T-helper 2 cell treated with Interferon-gamma antibody and Interleukin-4, amounts not matched to agents 5 μg/mL and 100 μg/mL, for 36 hours (primary cell): ENCODE measurements at regions not wholly inside any gene's neighbourhood (a gene's known extent, or its start where the extent isn't known, plus 50 kb on each side); places are given as distances from the start of the nearest gene placed in this dataset.

ENCODE experiments used
- DNase-seq: peaks from one replicate; pipeline ENCODE4 v3.0.0; 2021; ENCODE audit warnings: low spot score
- H3K27ac Mint-ChIP-seq: one replicate; pipeline ENCODE4 v1.8.0; 2021; ENCODE audit warnings: mild to moderate bottlenecking, mixed read lengths
- H3K27me3 Mint-ChIP-seq: one replicate; pipeline ENCODE4 v1.8.0; 2021; ENCODE audit warnings: low read depth, mixed read lengths
- H3K36me3 Mint-ChIP-seq: one replicate; pipeline ENCODE4 v1.8.0; 2021; ENCODE audit warnings: low read depth, mixed read lengths
- H3K4me1 Mint-ChIP-seq: one replicate; pipeline ENCODE4 v1.8.0; 2021; ENCODE audit warnings: low read depth, mixed read lengths
- H3K4me3 Mint-ChIP-seq: one replicate; pipeline ENCODE4 v1.8.0; 2022; ENCODE audit warnings: mild to moderate bottlenecking, moderate library complexity, mixed read lengths
- H3K9me3 Mint-ChIP-seq: one replicate; pipeline ENCODE4 v1.8.0; 2021; ENCODE audit warnings: mixed read lengths

DNA sequence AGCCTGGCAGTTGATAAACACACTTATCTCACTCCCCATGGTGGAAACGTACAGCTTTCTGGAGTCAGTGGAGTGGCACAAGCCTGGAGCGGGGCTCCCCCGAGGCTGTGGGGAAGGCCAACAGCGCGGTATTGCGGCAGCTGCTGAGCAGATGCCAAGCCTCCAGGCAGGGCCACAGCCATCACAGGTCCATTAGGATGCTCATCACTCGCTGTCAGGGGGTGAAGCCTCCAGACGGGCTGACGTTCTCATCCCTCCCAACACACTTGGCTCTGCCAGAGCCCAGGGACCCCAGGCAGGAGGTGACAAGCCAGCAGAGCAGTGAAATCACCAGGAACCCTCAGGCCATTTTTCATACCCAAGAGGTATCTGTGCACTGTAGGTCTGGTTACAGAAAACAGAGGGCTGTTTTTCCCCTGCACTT is 529.2 kb upstream of the KLHL29 start:
- Mint-ChIP-seq H3K4me3 (no peak overlapping the region), H3K27ac (no peak overlapping the region), H3K4me1 (no peaks in the 10 kb centered on the region), H3K9me3 (no peaks in the 10 kb centered on the region), H3K27me3 (no peaks in the 10 kb centered on the region), H3K36me3 (no peaks in the 10 kb centered on the region)
- no peak for DNase-seq

DNA sequence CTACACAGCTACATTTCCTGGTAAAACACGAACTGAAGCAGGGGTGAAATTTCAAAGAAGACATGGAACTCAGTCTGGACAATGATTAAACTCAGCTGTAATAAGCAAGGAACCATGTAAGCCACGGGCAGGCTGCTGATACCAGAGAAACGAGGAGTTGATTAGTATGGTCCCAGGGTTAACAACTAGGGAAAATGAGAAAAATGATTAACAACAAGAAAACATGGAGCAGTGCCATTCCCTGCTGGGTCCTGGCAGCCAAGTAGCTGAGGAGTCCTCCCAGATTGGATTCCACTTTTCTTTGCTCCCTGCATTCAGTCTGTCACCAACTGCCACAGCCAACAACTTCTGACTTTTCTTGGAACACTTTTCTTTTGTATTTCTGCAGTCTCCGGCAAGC is 517.0 kb upstream of the KLHL29 start:
- no peak for DNase-seq
- H3K9me3 Mint-ChIP-seq, result no peaks in the 10 kb centered on the region
- H3K27me3 Mint-ChIP-seq, result no peaks in the 10 kb centered on the region
- H3K4me3 Mint-ChIP-seq, result no peak overlapping the region
- no peaks in the 10 kb centered on the region for H3K36me3 Mint-ChIP-seq
- no peak overlapping the region for H3K27ac Mint-ChIP-seq
- no peaks in the 10 kb centered on the region for H3K4me1 Mint-ChIP-seq

GRCh38 chr2:22878121-22878520 is 506.9 kb upstream of the KLHL29 start:
- Mint-ChIP-seq H3K9me3 (no peaks in the 10 kb centered on the region), H3K4me1 (no peaks in the 10 kb centered on the region), H3K27ac (no peak overlapping the region), H3K4me3 (no peak overlapping the region), H3K27me3 (no peaks in the 10 kb centered on the region), H3K36me3 (no peaks in the 10 kb centered on the region)
- DNase-seq, result no peak

GRCh38 chr2:22879009-22879863 is 505.7 kb upstream of the KLHL29 start:
- Mint-ChIP-seq H3K36me3 (no peaks in the 10 kb centered on the region), H3K9me3 (no peaks in the 10 kb centered on the region), H3K27ac (no peak overlapping the region), H3K27me3 (no peaks in the 10 kb centered on the region), H3K4me3 (no peak overlapping the region), H3K4me1 (no peaks in the 10 kb centered on the region)
- DNase-seq, result no peak

GRCh38 chr2:22880161-22880560 is 504.8 kb upstream of the KLHL29 start:
- DNase-seq, result no peak
- H3K4me1 Mint-ChIP-seq, result no peaks in the 10 kb centered on the region
- H3K9me3 Mint-ChIP-seq, result no peaks in the 10 kb centered on the region
- H3K27ac Mint-ChIP-seq, result no peak overlapping the region
- H3K4me3 Mint-ChIP-seq, result no peak overlapping the region
- no peaks in the 10 kb centered on the region for H3K27me3 Mint-ChIP-seq
- H3K36me3 Mint-ChIP-seq, result no peaks in the 10 kb centered on the region

GRCh38 chr2:22882011-22882410 is 503.0 kb upstream of the KLHL29 start:
- H3K27ac Mint-ChIP-seq, result no peak overlapping the region
- no peaks in the 10 kb centered on the region for H3K36me3 Mint-ChIP-seq
- no peaks in the 10 kb centered on the region for H3K9me3 Mint-ChIP-seq

DNA sequence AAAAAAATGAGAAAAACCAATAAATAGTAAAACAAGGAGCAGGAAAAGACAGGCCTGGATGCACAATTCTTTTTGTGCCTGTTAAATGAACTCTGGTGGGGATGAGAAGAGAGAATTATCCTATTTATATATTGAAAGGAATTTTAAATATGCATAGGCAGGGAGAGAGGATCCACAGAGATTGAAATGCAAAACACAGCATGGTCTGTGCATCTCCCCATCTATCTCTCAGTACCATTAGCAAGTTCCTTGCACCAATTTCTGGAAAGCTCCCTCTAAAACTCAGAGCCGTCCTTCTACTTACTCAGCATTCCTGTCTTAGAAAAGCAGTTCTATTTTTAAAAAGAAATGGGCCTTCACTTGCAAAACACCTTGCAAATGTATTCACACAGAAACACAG is 502.3 kb upstream of the KLHL29 start:
- Mint-ChIP-seq H3K4me1 (no peaks in the 10 kb centered on the region), H3K27ac (no peak overlapping the region), H3K36me3 (no peaks in the 10 kb centered on the region), H3K27me3 (no peaks in the 10 kb centered on the region), H3K4me3 (no peak overlapping the region), H3K9me3 (no peaks in the 10 kb centered on the region)
- DNase-seq, result no peak

More at GRCh38 chr2:22882011-22882410, 503.0 kb upstream of the KLHL29 start:
- Mint-ChIP-seq H3K27me3 (no peaks in the 10 kb centered on the region), H3K4me1 (no peaks in the 10 kb centered on the region), H3K4me3 (no peak overlapping the region)
- DNase-seq, result no peak

GRCh38 chr2:22883054-22883453 is 501.9 kb upstream of the KLHL29 start:
- H3K4me1 Mint-ChIP-seq, result no peaks in the 10 kb centered on the region
- H3K9me3 Mint-ChIP-seq, result no peaks in the 10 kb centered on the region
- H3K4me3 Mint-ChIP-seq, result no peak overlapping the region
- H3K27me3 Mint-ChIP-seq, result no peaks in the 10 kb centered on the region
- H3K27ac Mint-ChIP-seq, result no peak overlapping the region
- H3K36me3 Mint-ChIP-seq, result no peaks in the 10 kb centered on the region
- no peak for DNase-seq

- H3K4me1 Mint-ChIP-seq, result no peaks in the 10 kb centered on the region
- H3K27me3 Mint-ChIP-seq, result no peaks in the 10 kb centered on the region
Measured at GRCh38 chr2:22885245-22885644, 499.7 kb upstream of the KLHL29 start.

GRCh38 chr2:22887426-22887825 is 497.6 kb upstream of the KLHL29 start:
- Mint-ChIP-seq H3K4me1 (no peaks in the 10 kb centered on the region), H3K27ac (no peak overlapping the region)
- DNase-seq, result no peak

More at GRCh38 chr2:22885245-22885644, 499.7 kb upstream of the KLHL29 start:
- DNase-seq, result no peak
- H3K27ac Mint-ChIP-seq, result no peak overlapping the region
- no peaks in the 10 kb centered on the region for H3K36me3 Mint-ChIP-seq
- H3K9me3 Mint-ChIP-seq, result no peaks in the 10 kb centered on the region
- H3K4me3 Mint-ChIP-seq, result no peak overlapping the region

DNA sequence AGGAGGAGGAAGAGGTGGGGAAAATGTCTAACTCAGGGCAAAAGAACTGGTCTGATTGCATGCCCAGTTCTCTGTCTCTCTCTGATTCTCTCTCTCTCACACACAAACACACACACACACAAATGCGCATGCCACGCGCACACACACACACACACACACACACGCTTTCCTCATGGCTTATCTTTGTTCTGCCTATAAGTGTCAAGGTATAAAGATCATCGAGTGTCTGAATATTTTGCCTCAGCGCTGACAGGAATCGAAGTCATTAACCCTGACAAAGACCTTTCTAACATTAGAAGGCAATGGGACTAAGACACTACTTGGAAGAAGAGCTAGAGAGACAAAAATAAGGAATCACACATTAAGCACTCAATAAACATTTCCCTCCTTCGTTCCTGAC is 497.1 kb upstream of the KLHL29 start:
- Mint-ChIP-seq H3K27ac (no peak overlapping the region), H3K4me1 (no peaks in the 10 kb centered on the region), H3K9me3 (no peaks in the 10 kb centered on the region), H3K27me3 (no peaks in the 10 kb centered on the region), H3K4me3 (no peak overlapping the region), H3K36me3 (no peaks in the 10 kb centered on the region)
- no peak for DNase-seq

More at GRCh38 chr2:22887426-22887825, 497.6 kb upstream of the KLHL29 start:
- H3K36me3 Mint-ChIP-seq, result no peaks in the 10 kb centered on the region
- H3K9me3 Mint-ChIP-seq, result no peaks in the 10 kb centered on the region
- H3K27me3 Mint-ChIP-seq, result no peaks in the 10 kb centered on the region
- H3K4me3 Mint-ChIP-seq, result no peak overlapping the region

DNA sequence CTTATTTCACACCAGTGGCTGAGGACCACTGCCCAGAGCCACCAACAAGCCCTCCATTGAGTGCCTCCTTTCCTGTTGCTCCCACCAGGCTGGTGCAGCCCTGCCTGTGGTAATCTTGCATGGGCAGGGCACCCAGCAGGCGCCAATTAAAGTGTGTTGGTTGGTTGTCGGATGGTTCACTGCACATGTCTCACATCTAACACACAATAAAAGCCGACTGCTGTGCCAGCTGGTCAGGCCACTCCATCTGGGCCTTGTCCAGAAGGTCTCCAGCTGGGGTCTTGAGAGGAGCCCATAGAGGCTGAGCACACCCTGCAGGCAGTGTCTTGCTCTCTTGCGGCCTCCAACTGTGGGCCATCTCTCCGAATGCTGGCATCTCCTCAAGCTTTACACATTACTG is 494.8 kb upstream of the KLHL29 start:
- Mint-ChIP-seq H3K9me3 (no peaks in the 10 kb centered on the region), H3K4me3 (no peak overlapping the region), H3K4me1 (no peaks in the 10 kb centered on the region), H3K27me3 (no peaks in the 10 kb centered on the region), H3K36me3 (no peaks in the 10 kb centered on the region), H3K27ac (no peak overlapping the region)
- no peak for DNase-seq

GRCh38 chr2:22893761-22894517 is 491.0 kb upstream of the KLHL29 start:
- H3K27ac Mint-ChIP-seq, result no peak overlapping the region
- no peaks in the 10 kb centered on the region for H3K36me3 Mint-ChIP-seq
- no peak overlapping the region for H3K4me3 Mint-ChIP-seq
- H3K27me3 Mint-ChIP-seq, result no peaks in the 10 kb centered on the region
- no peak for DNase-seq
- H3K4me1 Mint-ChIP-seq, result no peaks in the 10 kb centered on the region
- H3K9me3 Mint-ChIP-seq, result no peaks in the 10 kb centered on the region

GRCh38 chr2:22894761-22895160 is 490.2 kb upstream of the KLHL29 start:
- no peak overlapping the region for H3K27ac Mint-ChIP-seq
- no peaks in the 10 kb centered on the region for H3K9me3 Mint-ChIP-seq
- H3K27me3 Mint-ChIP-seq, result no peaks in the 10 kb centered on the region
- no peak overlapping the region for H3K4me3 Mint-ChIP-seq
- no peak for DNase-seq
- H3K36me3 Mint-ChIP-seq, result no peaks in the 10 kb centered on the region
- H3K4me1 Mint-ChIP-seq, result no peaks in the 10 kb centered on the region
